OCI-LY1 (cell line): ENCODE measurements at regions not wholly inside any gene's neighbourhood (a gene's known extent, or its start where the extent isn't known, plus 50 kb on each side); places are given as distances from the start of the nearest gene placed in this dataset.

ENCODE experiments used
- H2AFZ ChIP-seq: fragments of 200-600 bp; sonication (generic), shearing (Covaris generic); 2 replicates; pipeline ENCODE4 v1.6.0; 2014; ENCODE audit warnings: antibody characterized with exemption, mild to moderate bottlenecking, low read length
- H3F3A ChIP-seq: fragments of 200-600 bp; sonication (generic), shearing (Covaris generic); 2 replicates; pipeline ENCODE4 v1.6.0; 2014; ENCODE audit warnings: mild to moderate bottlenecking, antibody characterized with exemption, low read length, moderate library complexity; ENCODE audit not compliant: insufficient read depth
- H3K27ac ChIP-seq: fragments of 200-600 bp; sonication (generic); 2 replicates; pipeline ENCODE4 v1.5.1; 2014; ENCODE audit warnings: low read length, mixed run types, mild to moderate bottlenecking, low read depth; ENCODE audit not compliant: poor library complexity, severe bottlenecking
- H3K27me3 ChIP-seq: fragments of 200-600 bp; sonication (generic); 2 replicates; pipeline ENCODE4 v1.6.0; 2014; ENCODE audit warnings: antibody characterized with exemption, mild to moderate bottlenecking, low read length, moderate library complexity; ENCODE audit not compliant: insufficient read depth
- H3K36me3 ChIP-seq: fragments of 200-600 bp; sonication (generic); 2 replicates; pipeline ENCODE4 v1.6.1; 2014; ENCODE audit warnings: mild to moderate bottlenecking, antibody characterized with exemption, low read length, moderate library complexity, mixed read lengths; ENCODE audit not compliant: insufficient read depth
- H3K4me1 ChIP-seq: fragments of 200-600 bp; sonication (generic); 2 replicates; pipeline ENCODE4 v1.5.1; 2014; ENCODE audit warnings: mild to moderate bottlenecking, low read length, moderate library complexity; ENCODE audit not compliant: insufficient read depth, severe bottlenecking
- H3K4me2 ChIP-seq: fragments of 200-600 bp; sonication (generic), shearing (Covaris generic); 2 replicates; pipeline ENCODE4 v1.6.1; 2014; ENCODE audit warnings: low read length
- H3K4me3 ChIP-seq: fragments of 200-600 bp; sonication (generic); 2 replicates; pipeline ENCODE4 v1.5.1; 2014; ENCODE audit warnings: low read length, low read depth, mild to moderate bottlenecking, mixed read lengths; ENCODE audit not compliant: poor library complexity, severe bottlenecking
- H3K79me2 ChIP-seq: fragments of 200-600 bp; shearing (Covaris generic); 2 replicates; pipeline ENCODE4 v1.6.1; 2016; ENCODE audit warnings: mixed run types, low read length, mixed read lengths; ENCODE audit not compliant: insufficient read depth
- H3K9ac ChIP-seq: fragments of 200-600 bp; sonication (generic), shearing (Covaris generic); 2 replicates; pipeline ENCODE4 v1.6.1; 2014; ENCODE audit warnings: mild to moderate bottlenecking, low read length, mixed read lengths
- H3K9me2 ChIP-seq: fragments of 200-600 bp; sonication (generic), shearing (Covaris generic); 2 replicates; pipeline ENCODE4 v1.6.1; 2014; ENCODE audit warnings: low read depth, mild to moderate bottlenecking, low read length, mixed read lengths
- H3K9me3 ChIP-seq: fragments of 200-600 bp; shearing (Covaris generic); 2 replicates; pipeline ENCODE4 v1.6.1; 2014; ENCODE audit warnings: low read length, mixed read lengths
- H4K20me1 ChIP-seq: fragments of 200-600 bp; sonication (generic), shearing (Covaris generic); 2 replicates; pipeline ENCODE4 v1.6.0; 2016; ENCODE audit warnings: mild to moderate bottlenecking, low read length; ENCODE audit not compliant: insufficient read depth
- CTCF ChIP-seq: fragments of 200-600 bp; sonication (generic), shearing (Covaris generic); IDR thresholded peaks from 2 replicates; pipeline ENCODE4 v1.5.1; 2017; ENCODE audit warnings: mild to moderate bottlenecking, antibody characterized with exemption, low read length, moderate library complexity, mixed read lengths
- EZH2 ChIP-seq: fragments of 200-600 bp; sonication (generic), shearing (Covaris generic); IDR thresholded peaks from 2 replicates; pipeline ENCODE4 v1.8.0; 2017; ENCODE audit warnings: borderline replicate concordance, mixed run types, mild to moderate bottlenecking, antibody characterized with exemption, low read length, moderate library complexity, mixed read lengths

GRCh38 chr14:51449681-51450080 is 202.0 kb upstream of the FRMD6 start:
- Histone ChIP-seq H2AFZ (no peak overlapping the region), H3K36me3 (no peaks in the 10 kb centered on the region), H3K4me2 (no peak overlapping the region), H3K4me1 (no peaks in the 10 kb centered on the region), H3K79me2 (no peaks in the 10 kb centered on the region), H4K20me1 (no peaks in the 10 kb centered on the region), H3K27ac (no peak overlapping the region), H3K27me3 (no peaks in the 10 kb centered on the region), H3K4me3 (no peak overlapping the region), H3K9me2 (no peaks in the 10 kb centered on the region), H3K9me3 (no peaks in the 10 kb centered on the region), H3F3A (no peaks in the 10 kb centered on the region), H3K9ac (no peak overlapping the region)
- TF ChIP-seq EZH2 (no peak), CTCF (no peak)

GRCh38 chr14:51451561-51451960 is 200.1 kb upstream of the FRMD6 start:
- TF ChIP-seq CTCF = no peak
- TF ChIP-seq EZH2 = no peak
- no peaks in the 10 kb centered on the region for H3K4me1 ChIP-seq
- no peak overlapping the region for H3K9ac ChIP-seq
- no peaks in the 10 kb centered on the region for H3K9me3 ChIP-seq
- H3K27me3 ChIP-seq = no peaks in the 10 kb centered on the region
- no peak overlapping the region for H3K4me2 ChIP-seq
- H2AFZ ChIP-seq = no peak overlapping the region
- no peaks in the 10 kb centered on the region for H3K36me3 ChIP-seq
- no peaks in the 10 kb centered on the region for H3K79me2 ChIP-seq
- H3K4me3 ChIP-seq = no peak overlapping the region
- no peak overlapping the region for H3K27ac ChIP-seq
- no peaks in the 10 kb centered on the region for H3K9me2 ChIP-seq
- H4K20me1 ChIP-seq = no peaks in the 10 kb centered on the region
- no peaks in the 10 kb centered on the region for H3F3A ChIP-seq

GRCh38 chr14:51453869-51454268 is 197.8 kb upstream of the FRMD6 start:
- Histone ChIP-seq H3K27me3 (no peaks in the 10 kb centered on the region), H3K36me3 (no peaks in the 10 kb centered on the region), H2AFZ (no peak overlapping the region), H3K4me1 (no peaks in the 10 kb centered on the region), H4K20me1 (no peaks in the 10 kb centered on the region), H3F3A (no peaks in the 10 kb centered on the region), H3K4me2 (no peak overlapping the region), H3K79me2 (no peaks in the 10 kb centered on the region), H3K9me3 (no peaks in the 10 kb centered on the region), H3K27ac (no peak overlapping the region), H3K9me2 (no peaks in the 10 kb centered on the region), H3K9ac (no peak overlapping the region), H3K4me3 (no peak overlapping the region)
- TF ChIP-seq EZH2 (no peak), CTCF (no peak)
